GM21381 (cell line): ENCODE measurements at regions not wholly inside any gene's neighbourhood (a gene's known extent, or its start where the extent isn't known, plus 50 kb on each side); places are given as distances from the start of the nearest gene placed in this dataset.

Experiments used
- ATAC-seq: cut with Tn5 transposase; IDR thresholded peaks from one replicate; pipeline ENCODE4 v1.9.1; 2021; ENCODE audit warnings: mild to moderate bottlenecking, moderate library complexity; ENCODE audit not compliant: unreplicated experiment

GRCh38 chr15:93497291-93497690 is 408.3 kb upstream of the RGMA start:
- no peak for ATAC-seq

GRCh38 chr15:93496888-93497287 is 407.9 kb upstream of the RGMA start:
- ATAC-seq: no peak

DNA sequence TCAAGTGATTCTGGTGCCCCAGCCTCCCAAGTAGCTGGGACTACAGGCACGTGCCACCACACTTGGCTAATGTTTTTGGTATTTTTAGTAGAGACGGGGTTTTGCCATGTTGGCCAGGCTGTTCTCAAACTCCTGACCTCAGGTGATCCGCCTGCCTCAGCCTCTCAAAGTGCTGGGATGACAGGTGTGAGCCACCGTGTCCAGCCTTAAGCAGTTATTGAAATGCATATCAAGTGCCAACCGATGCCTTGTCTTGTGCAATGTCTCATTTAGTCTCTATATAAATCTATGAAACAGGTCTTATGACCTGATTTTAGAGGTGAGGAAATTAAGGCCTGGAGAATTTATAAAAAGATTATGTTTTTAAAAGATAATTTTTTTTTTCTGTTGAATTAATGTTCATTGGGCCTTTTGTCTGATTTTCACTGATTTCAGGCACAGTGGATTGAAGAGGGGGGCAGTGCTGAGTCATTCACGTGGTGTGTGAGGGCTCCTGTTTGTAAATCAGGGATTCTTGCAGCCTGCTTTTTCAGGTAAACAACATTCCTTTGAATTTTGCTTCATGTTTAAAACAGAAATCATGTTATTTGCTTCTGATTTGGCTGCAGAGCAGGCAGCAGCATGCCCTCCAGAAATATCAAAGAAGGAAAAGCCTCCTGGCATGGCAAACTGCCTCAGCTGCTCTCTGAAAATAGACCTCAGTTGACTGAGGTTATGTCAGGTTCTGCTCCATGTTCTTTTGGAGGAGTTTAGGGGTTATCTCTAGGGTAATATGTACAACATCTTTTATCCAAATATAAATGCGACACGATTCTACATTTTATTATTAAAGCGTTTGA is 407.0 kb upstream of the RGMA start:
- ATAC-seq: no peak

- ATAC-seq: no peak
Observed at GRCh38 chr15:93493172-93493571, 404.2 kb upstream of the RGMA start.

DNA sequence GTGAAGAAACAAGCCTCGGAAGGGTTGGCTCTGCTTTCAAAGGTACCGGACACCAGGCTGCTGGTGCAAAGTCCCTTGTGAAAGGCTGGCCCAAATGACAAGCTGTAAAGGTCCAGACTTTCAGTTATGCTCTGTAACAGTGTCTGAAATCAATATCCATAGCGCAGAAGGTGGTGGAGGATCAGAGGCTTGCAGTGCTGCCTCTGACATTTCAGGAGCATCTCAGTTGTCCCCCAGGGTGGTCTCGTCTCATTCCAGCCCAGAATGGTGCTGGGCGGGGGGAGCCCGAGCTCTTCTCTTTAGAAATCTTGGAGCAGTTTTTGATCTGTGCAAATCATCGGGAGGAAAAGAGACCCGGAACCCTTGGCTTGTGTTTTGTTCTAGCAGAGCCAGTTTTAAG is 402.3 kb upstream of the RGMA start:
- ATAC-seq: no peak

- ATAC-seq: no peak
Observed at GRCh38 chr15:93488296-93488713, 399.3 kb upstream of the RGMA start.

DNA sequence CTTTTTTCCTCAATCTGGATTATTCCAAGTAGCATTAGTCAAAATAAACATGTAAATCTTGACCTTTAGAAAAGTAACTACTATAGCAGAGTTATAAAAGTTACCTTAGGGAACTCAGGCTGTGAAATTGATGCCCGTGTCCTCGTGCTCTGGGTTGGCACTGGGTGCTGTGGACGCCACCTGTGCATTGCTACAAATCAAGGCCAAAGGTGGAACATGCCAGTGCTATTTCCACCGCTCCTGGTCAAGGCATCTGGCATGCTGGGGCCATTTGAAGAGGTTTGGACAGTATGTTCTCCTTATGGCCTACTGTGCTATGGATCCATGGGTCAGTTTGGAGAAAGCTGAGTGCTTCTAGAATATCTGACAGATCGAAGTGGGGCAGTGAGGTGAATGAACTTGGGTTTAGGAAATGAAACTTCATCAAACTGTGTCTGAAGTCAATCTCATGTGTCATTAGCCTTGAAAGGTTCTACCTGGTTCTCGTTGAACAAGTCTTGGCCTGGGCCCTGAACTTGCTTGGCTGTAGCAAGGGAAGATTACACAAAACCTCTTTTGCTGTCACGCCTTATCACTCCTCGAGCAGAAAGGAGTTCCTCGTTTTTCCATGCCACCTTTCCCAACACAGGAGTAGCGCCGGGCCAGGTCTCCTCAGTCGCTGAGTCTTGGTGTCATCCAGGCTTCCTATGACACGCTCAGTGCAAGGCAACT is 397.6 kb upstream of the RGMA start:
- no peak for ATAC-seq

DNA sequence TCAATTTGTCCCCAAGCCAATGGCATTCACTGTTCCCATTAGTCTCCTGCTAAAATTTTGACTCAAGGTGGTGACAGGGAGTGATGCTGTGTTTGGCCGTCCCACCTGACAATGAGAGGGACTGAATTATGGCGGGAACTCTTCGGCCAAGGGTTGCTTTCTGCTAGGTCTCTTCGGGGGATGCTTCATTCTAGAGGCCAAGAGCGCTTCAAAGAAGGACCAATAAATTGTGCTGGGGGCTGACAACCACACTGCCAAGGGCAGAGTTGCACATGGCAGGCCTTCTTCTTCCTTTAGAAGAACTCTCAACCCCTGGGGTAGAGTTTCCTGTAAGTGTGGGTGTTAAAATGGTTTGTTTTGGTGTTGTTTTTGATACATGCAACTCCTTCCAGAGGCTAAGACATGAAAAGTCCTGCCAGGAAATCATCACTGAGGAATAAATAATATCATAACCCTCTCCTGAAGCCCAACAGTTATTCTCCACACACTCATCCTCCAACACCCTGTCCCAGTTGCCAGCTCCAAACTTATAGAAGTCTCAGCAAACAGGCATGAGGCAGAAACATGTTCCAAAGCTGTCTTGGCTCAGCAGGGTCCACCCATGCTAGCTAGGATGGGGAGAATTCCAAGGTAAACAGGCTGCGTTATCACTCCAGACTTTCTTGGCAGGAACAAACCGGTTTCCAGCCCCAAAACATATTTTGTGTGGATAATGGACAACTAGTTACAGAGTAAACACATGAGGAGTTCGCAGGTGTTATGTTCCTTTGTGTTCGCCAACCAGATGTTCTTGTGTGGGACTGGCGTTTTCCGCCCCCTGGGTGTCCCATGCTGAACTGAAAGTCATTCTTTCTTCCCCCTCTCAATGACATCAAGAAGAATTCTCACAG is 396.7 kb upstream of the RGMA start:
- ATAC-seq: no peak

- ATAC-seq: no peak
Observed at GRCh38 chr15:93483923-93484322, 394.9 kb upstream of the RGMA start.

GRCh38 chr15:93482731-93483130 is 393.7 kb upstream of the RGMA start:
- no peak for ATAC-seq

GRCh38 chr15:93479715-93480114 is 390.7 kb upstream of the RGMA start:
- no peak for ATAC-seq

GRCh38 chr15:93478947-93479346 is 389.9 kb upstream of the RGMA start:
- no peak for ATAC-seq

DNA sequence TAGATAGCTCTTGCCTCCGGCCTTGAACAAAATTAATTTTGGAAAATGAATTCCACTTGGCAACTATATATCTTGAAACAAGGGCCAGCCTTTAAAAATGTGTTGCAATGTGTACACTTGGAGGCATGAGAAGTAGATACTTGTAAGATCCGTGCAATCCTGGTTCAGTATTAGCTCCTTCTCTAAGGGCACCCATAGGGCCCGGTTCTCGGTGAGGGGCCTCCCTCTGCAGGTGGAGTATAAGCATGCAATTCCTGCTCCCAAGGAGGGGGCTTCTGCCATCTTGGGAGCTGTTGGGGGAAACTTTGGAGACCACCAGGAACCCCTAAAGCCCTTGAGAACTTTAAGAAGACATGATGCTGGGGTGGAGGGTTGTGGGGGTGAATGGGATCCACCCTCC is 388.7 kb upstream of the RGMA start:
- ATAC-seq: no peak

DNA sequence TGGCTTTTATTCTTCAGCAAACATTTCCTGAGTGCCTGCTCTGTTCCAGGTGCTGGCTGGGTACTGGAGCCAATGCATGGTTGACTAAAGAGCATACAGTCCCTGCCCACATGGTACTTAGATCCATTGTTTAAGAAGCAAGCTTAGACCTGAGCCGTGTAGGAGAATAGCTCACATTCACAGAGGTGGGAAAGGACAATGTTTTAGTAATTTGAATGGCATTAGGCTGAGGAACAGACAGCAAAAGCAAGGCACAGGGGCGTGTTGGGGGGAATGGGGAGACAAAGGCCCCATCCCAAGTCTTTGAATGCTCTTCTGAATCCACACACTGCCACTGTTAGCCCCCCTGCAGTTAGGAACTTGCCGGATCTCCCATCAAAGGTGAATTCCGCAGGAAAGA is 388.2 kb upstream of the RGMA start:
- no peak for ATAC-seq

DNA sequence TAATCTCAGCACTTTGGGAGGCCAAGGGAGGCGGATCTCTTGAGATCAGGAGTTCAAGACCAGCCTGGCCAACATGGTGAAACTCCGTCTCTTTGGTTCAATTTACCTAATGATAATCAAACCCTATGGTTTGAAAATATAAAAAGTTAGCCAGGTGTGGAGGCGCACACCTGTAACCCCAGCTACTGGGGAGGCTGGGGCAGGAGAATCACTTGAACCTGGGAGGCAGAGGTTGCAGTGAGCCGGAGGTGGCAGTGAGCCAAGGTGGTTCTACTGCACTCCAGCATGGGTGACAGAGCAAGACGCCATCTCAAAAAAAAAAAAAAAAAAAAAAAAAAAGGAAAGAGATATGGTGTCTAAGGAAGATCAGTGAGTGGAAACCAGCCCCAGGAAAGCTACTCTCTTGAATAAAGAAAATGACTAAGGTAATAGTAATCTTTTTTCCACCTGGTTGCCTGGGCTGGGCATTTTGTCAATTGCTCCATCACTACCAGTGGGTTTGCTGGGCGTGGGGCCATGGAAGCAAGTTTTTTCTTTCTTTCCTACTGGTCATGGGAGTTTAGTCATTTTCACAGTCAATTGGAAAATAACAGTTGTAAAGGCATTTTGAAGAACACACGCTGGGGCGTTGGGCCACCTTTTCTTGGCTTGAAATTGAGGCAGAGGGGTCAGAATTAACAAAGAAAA is 387.6 kb upstream of the RGMA start:
- ATAC-seq: no peak

GRCh38 chr15:93474728-93475127 is 385.7 kb upstream of the RGMA start:
- ATAC-seq: no peak

DNA sequence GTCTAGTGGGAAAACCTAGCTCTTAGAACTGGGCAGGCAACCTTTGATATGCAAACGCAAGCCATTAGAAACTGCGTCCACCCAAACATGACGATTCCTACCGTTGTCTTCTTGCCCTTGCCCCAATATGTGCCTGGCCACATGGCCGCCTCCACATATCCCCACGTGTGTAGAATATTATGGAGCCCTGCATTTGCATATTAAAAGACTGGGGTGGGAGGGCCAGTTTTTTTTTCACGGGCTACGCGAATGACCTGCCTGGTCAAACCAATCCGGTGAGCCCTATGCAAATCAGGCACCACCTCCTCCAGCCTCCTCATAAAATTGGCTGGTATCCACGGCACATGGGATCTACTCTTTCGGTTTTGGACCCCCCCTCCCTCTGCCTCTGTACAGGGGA is 381.0 kb upstream of the RGMA start:
- no peak for ATAC-seq

DNA sequence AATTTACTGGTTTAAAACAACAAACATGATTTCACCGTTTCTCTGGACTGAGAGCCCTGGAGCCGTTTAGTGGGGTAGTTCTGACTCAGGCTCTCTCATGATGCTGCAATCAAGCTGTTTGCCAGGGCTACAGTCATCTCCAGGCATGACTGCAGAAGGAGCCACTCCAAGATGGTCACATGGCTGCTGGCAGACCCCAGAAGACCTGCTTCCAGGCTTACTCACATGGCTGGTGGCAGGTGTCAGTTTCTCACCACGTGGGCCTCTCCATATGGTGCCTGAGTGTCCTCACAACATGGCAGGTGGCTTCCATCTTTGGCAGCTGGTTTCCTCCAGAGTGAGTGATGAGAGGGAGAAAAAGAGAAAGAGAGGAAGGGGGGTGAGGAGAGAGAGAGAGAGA is 378.3 kb upstream of the RGMA start:
- ATAC-seq: no peak

GRCh38 chr15:93466380-93466779 is 377.4 kb upstream of the RGMA start:
- no peak for ATAC-seq

DNA sequence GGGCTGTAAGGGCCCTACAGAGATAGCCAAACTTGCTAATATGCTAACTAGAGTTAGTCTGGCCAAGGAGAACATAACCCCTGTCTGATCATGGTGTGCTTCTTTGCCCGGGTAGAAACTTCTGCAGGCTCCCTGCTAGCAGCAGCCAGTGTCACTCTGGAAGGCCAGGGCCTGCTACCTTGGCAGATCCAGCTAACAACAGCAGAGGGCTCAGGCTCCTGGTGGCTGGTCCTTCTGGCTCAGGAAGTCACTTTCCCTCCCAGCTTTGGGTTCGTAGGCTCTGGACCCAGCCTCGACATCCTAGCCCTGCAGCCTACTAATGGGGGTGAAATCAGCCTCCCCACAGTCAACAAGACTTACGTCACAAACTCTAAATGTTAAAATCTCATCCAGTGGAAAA is 373.7 kb upstream of the RGMA start:
- no peak for ATAC-seq

DNA sequence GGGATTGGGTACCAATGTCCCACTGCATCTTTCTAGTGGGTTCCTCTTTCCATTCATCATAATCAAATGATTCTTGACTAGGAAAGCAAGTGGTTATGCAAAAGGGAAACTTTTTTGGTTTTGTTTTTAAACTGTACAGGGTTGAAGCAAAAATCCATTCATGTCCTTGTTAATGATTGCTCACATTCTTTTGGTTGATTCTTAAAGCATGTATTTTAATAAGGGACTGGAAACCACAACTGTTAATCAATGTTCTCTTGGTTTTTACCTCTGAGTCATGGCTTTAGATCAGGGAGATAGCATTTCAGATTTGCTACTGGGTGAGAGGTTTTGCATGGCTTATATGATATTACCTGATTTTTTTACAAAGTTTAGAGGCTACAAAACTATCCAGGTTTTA is 371.7 kb upstream of the RGMA start:
- ATAC-seq: peak; percentile 73
